GM12878 (cell line): ENCODE measurements at regions not wholly inside any gene's neighbourhood (a gene's known extent, or its start where the extent isn't known, plus 50 kb on each side); places are given as distances from the start of the nearest gene placed in this dataset.

Experiments used
- ATAC-seq: fragments of 200-7000 bp; cut with Tn5 transposase; 3 replicates; pipeline ENCODE4 v1.9.1; 2020; ENCODE audit warnings: mild to moderate bottlenecking, moderate library complexity
- BruUV-seq: library from RNA; stranded (reverse); fragments of 400-500 nt; replicated peaks from 2 replicates; lab custom pipeline; 2021; lab: Mats Ljungman, UMichigan
- CTCF ChIA-PET: fragments of 300-600 bp; sonication (Branson Sonifier 250); formaldehyde crosslinking; extraction: SDS; loops from one replicate; lab custom pipeline; 2021; ENCODE audit warnings: inconsistent platforms; lab: Yijun Ruan, JAX
- POLR2A ChIA-PET: fragments of 350-600 bp; formaldehyde crosslinking; extraction: SDS; loops from one replicate; lab custom pipeline; 2021; ENCODE audit warnings: inconsistent platforms; lab: Charles Lee
- RAD21 ChIA-PET: fragments of 300-600 bp; sonication (Branson Sonifier 250); formaldehyde crosslinking; loops from one replicate; lab custom pipeline; 2023; ENCODE audit warnings: antibody characterized with exemption; ENCODE audit not compliant: unreplicated experiment; lab: Charles Lee
- SMC1A ChIA-PET: fragments of 300-600 bp; sonication (Branson Sonifier 250); formaldehyde crosslinking; loops from one replicate; lab custom pipeline; 2023; ENCODE audit not compliant: unreplicated experiment, uncharacterized antibody; lab: Charles Lee
- DNase-seq: peaks from one replicate; pipeline ENCODE4 v3.0.0-alpha.2; 2011; ENCODE audit warnings: low read depth, low spot score
- FAIRE-seq: peaks from 3 replicates; lab custom pipeline; 2011; peaks lifted over from hg19 to GRCh38; lab: Jason Lieb, UNC
- H2AFZ ChIP-seq: 2 replicates; pipeline ENCODE4 v1.6.0; 2011; ENCODE audit warnings: low read depth, low read length, control low read depth; ENCODE audit not compliant: control insufficient read depth
- H3K27ac ChIP-seq: 2 replicates; pipeline ENCODE4 v1.5.1; 2011; ENCODE audit warnings: control low read depth; ENCODE audit not compliant: control insufficient read depth, insufficient read depth
- H3K27me3 ChIP-seq, 2 experiments: replicated peaks in 1 of 2; 2 replicates each; pipeline versions ENCODE4 v1.6.0 to v1.6.1; 2011; ENCODE audit warnings: low read length in 1 of 2; ENCODE audit not compliant: control insufficient read depth in 2 of 2, insufficient read depth in 2 of 2
- H3K36me3 ChIP-seq, 2 experiments: 2 replicates each; pipeline ENCODE4 v1.5.1; 2011; ENCODE audit warnings: low read length in 1 of 2; ENCODE audit not compliant: control insufficient read depth in 2 of 2, insufficient read depth in 2 of 2
- H3K4me1 ChIP-seq: 2 replicates; pipeline ENCODE4 v1.6.1; 2011; ENCODE audit warnings: mild to moderate bottlenecking, low read length, moderate library complexity, mixed read lengths; ENCODE audit not compliant: control insufficient read depth, insufficient read depth
- H3K4me2 ChIP-seq: 2 replicates; pipeline ENCODE4 v1.6.0; 2011; ENCODE audit warnings: control low read depth; ENCODE audit not compliant: control insufficient read depth, insufficient read depth
- H3K4me3 ChIP-seq: fragments of 200-600 bp; sonication (generic); 2 replicates; pipeline ENCODE4 v1.5.1; 2016
- H3K79me2 ChIP-seq: 2 replicates; pipeline ENCODE4 v1.6.0; 2011; ENCODE audit warnings: low read length; ENCODE audit not compliant: control insufficient read depth, insufficient read depth
- H3K9ac ChIP-seq: 2 replicates; pipeline ENCODE4 v1.8.0; 2011; ENCODE audit warnings: low read length, control low read depth, mixed read lengths; ENCODE audit not compliant: control insufficient read depth, insufficient read depth
- H3K9me3 ChIP-seq: replicated peaks from 3 replicates; pipeline ENCODE4 v1.5.1; 2011; ENCODE audit warnings: mild to moderate bottlenecking, low read length; ENCODE audit not compliant: control insufficient read depth, insufficient read depth
- H4K20me1 ChIP-seq: 2 replicates; pipeline ENCODE4 v1.6.0; 2011; ENCODE audit not compliant: control insufficient read depth, insufficient read depth
- ATF3 ChIP-seq: IDR thresholded peaks from 2 replicates; pipeline ENCODE4 v1.6.1; 2011; ENCODE audit warnings: low read depth, mild to moderate bottlenecking, low read length, moderate library complexity, borderline replicate concordance; ENCODE audit errors: extremely low read depth
- CREM ChIP-seq: IDR thresholded peaks from 2 replicates; pipeline ENCODE4 v1.6.1; 2014; ENCODE audit warnings: antibody characterized with exemption, low read depth
- DPF2 ChIP-seq: fragments of 450-650 bp; IDR thresholded peaks from 2 replicates; pipeline ENCODE4 v1.6.1; 2017; ENCODE audit warnings: mild to moderate bottlenecking
- HDAC2 ChIP-seq: fragments of 200-600 bp; sonication (generic); IDR thresholded peaks from 2 replicates; pipeline ENCODE4 v1.6.1; 2017
- HDAC6 ChIP-seq: fragments of 200-600 bp; sonication (generic); IDR thresholded peaks from one replicate; pipeline ENCODE4 v1.8.0; 2017; ENCODE audit warnings: antibody characterized with exemption; ENCODE audit not compliant: unreplicated experiment
- MAX ChIP-seq: IDR thresholded peaks from 2 replicates; pipeline ENCODE4 v1.6.1; 2012; ENCODE audit warnings: low read depth, low read length, improper control_type of control experiment
- MYC ChIP-seq: IDR thresholded peaks from 2 replicates; pipeline ENCODE4 v1.6.1; 2011; ENCODE audit warnings: mild to moderate bottlenecking, low read length, moderate library complexity, inconsistent platforms; ENCODE audit not compliant: insufficient read depth, insufficient replicate concordance, insufficient read length, severe bottlenecking
- NFXL1 ChIP-seq: fragments of 450-650 bp; IDR thresholded peaks from 2 replicates; pipeline ENCODE4 v1.6.1; 2017; ENCODE audit warnings: antibody characterized with exemption, mild to moderate bottlenecking, borderline replicate concordance
- NR2C1 ChIP-seq: fragments of 450-650 bp; IDR thresholded peaks from 2 replicates; pipeline ENCODE4 v1.6.1; 2017; ENCODE audit warnings: antibody characterized with exemption, mild to moderate bottlenecking, moderate library complexity
- RAD21 ChIP-seq: IDR thresholded peaks from 2 replicates; pipeline ENCODE4 v1.6.1; 2011; ENCODE audit warnings: mild to moderate bottlenecking, low read depth, low read length, moderate library complexity; ENCODE audit not compliant: insufficient read depth
- SMARCA5 ChIP-seq: fragments of 450-650 bp; IDR thresholded peaks from 2 replicates; pipeline ENCODE4 v1.6.1; 2017; ENCODE audit warnings: mild to moderate bottlenecking
- SPI1 ChIP-seq: IDR thresholded peaks from 2 replicates; pipeline ENCODE4 v1.6.1; 2011; ENCODE audit warnings: low read depth, mild to moderate bottlenecking, low read length, moderate library complexity, borderline replicate concordance; ENCODE audit not compliant: insufficient read depth
- whole genome bisulfite sequencing: methylation state at CpG from one replicate; pipeline ENCODE4 v1.1.6; 2016; ENCODE audit warnings: low lambda C conversion rate; ENCODE audit not compliant: insufficient replicate concordance, insufficient coverage; ENCODE audit errors: missing lambda C conversion rate; 5-methylcytosine and 5-hydroxymethylcytosine counted together
- in situ Hi-C: fragments of 300-500 bp; cut with MboI; formaldehyde crosslinking; loops from 9 replicates; pipeline ENCODE4 v1.14.3; 2018; ENCODE audit warnings: mixed read lengths
- intact Hi-C: fragments of 100-400 bp; cut with micrococcal nuclease; formaldehyde crosslinking; loops from one replicate; pipeline ENCODE4 v1.14.2; 2022; ENCODE audit not compliant: unreplicated experiment
- TF ChIP-seq, protein P1 (sequence below): fragments of 450-650 bp; IDR thresholded peaks from 2 replicates; pipeline ENCODE4 v1.6.1; 2017; ENCODE audit warnings: mild to moderate bottlenecking, low read depth, inconsistent platforms; ENCODE audit not compliant: poor library complexity, severe bottlenecking
- TF ChIP-seq, protein P2 (sequence below): fragments of 450-650 bp; formaldehyde crosslinking; IDR thresholded peaks from 2 replicates; pipeline ENCODE4 v1.4.0; 2020; ENCODE audit warnings: mild to moderate bottlenecking, moderate library complexity
- TF ChIP-seq, protein P3 (sequence below): fragments of 450-650 bp; formaldehyde crosslinking; IDR thresholded peaks from 2 replicates; pipeline ENCODE4 v1.5.0; 2022; ENCODE audit warnings: mild to moderate bottlenecking, missing genetic modification characterization

DNA sequence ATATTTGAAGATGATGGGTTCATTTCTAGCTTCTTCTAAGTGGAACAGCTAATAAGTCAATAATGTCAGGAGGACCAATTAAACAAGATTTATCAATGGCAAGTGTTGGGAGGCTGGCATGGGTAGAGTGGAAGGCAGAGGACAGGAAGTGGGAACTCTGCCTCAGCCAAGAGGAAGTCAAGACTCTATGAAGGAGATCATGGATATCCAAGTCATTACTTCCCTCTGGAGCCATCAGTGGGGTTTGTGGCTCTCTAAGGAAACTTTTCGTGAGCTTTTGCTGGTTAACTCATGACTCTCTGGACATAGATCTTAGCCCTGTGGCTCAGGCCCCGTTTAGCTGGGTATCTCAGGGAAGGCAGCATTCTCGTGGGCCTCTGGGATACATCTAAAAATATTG lies 410.4 kb upstream of the ID2 start:
- Histone ChIP-seq H3K9ac (no peak overlapping the region), H3K9me3 (peaks cover 8% of the 10 kb centered on the region; the same call in 2 of the 3 replicates), H2AFZ (no peak overlapping the region), H3K4me1 (no peaks in the 10 kb centered on the region), H3K27ac (no peak overlapping the region), H4K20me1 (no peaks in the 10 kb centered on the region), H3K4me3 (no peak overlapping the region), H3K79me2 (no peaks in the 10 kb centered on the region), H3K27me3 (no peaks in the 10 kb centered on the region), H3K36me3 (no peaks in the 10 kb centered on the region), H3K4me2 (no peak overlapping the region)
- ChIA-PET CTCF (interaction anchor here (0.8 to 1.7 kb wide), 4 partner anchors 10 to 261 kb away, joined by 3 to 5 read pairs (median 4); no protein-coding TSS in a partner anchor), SMC1A (interaction anchor here (1.3 kb wide), 2 partner anchors 9 kb away, joined by 3 read pairs; no protein-coding TSS in a partner anchor), POLR2A (interaction anchor here (0.8 to 1.1 kb wide), 2 partner anchors 9 to 10 kb away, joined by 3 to 5 read pairs; no protein-coding TSS in a partner anchor), RAD21 (no interaction called here)
- intact Hi-C loops: no loop called here
- no TSS peak for BruUV-seq
- ATAC-seq: no peak
- no peak for DNase-seq
- 27% methylated on average over 3 of the region's 3 CpGs for WGBS
- in situ Hi-C loops: no loop called here
- FAIRE-seq: no peak
- TF ChIP-seq ATF3: no peak
- no peak for TF ChIP-seq CREM
- TF ChIP-seq, protein P1, sequence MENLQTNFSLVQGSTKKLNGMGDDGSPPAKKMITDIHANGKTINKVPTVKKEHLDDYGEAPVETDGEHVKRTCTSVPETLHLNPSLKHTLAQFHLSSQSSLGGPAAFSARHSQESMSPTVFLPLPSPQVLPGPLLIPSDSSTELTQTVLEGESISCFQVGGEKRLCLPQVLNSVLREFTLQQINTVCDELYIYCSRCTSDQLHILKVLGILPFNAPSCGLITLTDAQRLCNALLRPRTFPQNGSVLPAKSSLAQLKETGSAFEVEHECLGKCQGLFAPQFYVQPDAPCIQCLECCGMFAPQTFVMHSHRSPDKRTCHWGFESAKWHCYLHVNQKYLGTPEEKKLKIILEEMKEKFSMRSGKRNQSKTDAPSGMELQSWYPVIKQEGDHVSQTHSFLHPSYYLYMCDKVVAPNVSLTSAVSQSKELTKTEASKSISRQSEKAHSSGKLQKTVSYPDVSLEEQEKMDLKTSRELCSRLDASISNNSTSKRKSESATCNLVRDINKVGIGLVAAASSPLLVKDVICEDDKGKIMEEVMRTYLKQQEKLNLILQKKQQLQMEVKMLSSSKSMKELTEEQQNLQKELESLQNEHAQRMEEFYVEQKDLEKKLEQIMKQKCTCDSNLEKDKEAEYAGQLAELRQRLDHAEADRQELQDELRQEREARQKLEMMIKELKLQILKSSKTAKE: no peak
- TF ChIP-seq, protein P2, sequence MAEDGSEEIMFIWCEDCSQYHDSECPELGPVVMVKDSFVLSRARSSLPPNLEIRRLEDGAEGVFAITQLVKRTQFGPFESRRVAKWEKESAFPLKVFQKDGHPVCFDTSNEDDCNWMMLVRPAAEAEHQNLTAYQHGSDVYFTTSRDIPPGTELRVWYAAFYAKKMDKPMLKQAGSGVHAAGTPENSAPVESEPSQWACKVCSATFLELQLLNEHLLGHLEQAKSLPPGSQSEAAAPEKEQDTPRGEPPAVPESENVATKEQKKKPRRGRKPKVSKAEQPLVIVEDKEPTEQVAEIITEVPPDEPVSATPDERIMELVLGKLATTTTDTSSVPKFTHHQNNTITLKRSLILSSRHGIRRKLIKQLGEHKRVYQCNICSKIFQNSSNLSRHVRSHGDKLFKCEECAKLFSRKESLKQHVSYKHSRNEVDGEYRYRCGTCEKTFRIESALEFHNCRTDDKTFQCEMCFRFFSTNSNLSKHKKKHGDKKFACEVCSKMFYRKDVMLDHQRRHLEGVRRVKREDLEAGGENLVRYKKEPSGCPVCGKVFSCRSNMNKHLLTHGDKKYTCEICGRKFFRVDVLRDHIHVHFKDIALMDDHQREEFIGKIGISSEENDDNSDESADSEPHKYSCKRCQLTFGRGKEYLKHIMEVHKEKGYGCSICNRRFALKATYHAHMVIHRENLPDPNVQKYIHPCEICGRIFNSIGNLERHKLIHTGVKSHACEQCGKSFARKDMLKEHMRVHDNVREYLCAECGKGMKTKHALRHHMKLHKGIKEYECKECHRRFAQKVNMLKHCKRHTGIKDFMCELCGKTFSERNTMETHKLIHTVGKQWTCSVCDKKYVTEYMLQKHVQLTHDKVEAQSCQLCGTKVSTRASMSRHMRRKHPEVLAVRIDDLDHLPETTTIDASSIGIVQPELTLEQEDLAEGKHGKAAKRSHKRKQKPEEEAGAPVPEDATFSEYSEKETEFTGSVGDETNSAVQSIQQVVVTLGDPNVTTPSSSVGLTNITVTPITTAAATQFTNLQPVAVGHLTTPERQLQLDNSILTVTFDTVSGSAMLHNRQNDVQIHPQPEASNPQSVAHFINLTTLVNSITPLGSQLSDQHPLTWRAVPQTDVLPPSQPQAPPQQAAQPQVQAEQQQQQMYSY: no peak
- TF ChIP-seq MYC: no peak
- TF ChIP-seq NR2C1: no peak
- no peak for TF ChIP-seq SPI1
- no peak for TF ChIP-seq MAX
- no peak for TF ChIP-seq NFXL1
- TF ChIP-seq RAD21: no peak
- no peak for TF ChIP-seq DPF2
- TF ChIP-seq, protein P3, sequence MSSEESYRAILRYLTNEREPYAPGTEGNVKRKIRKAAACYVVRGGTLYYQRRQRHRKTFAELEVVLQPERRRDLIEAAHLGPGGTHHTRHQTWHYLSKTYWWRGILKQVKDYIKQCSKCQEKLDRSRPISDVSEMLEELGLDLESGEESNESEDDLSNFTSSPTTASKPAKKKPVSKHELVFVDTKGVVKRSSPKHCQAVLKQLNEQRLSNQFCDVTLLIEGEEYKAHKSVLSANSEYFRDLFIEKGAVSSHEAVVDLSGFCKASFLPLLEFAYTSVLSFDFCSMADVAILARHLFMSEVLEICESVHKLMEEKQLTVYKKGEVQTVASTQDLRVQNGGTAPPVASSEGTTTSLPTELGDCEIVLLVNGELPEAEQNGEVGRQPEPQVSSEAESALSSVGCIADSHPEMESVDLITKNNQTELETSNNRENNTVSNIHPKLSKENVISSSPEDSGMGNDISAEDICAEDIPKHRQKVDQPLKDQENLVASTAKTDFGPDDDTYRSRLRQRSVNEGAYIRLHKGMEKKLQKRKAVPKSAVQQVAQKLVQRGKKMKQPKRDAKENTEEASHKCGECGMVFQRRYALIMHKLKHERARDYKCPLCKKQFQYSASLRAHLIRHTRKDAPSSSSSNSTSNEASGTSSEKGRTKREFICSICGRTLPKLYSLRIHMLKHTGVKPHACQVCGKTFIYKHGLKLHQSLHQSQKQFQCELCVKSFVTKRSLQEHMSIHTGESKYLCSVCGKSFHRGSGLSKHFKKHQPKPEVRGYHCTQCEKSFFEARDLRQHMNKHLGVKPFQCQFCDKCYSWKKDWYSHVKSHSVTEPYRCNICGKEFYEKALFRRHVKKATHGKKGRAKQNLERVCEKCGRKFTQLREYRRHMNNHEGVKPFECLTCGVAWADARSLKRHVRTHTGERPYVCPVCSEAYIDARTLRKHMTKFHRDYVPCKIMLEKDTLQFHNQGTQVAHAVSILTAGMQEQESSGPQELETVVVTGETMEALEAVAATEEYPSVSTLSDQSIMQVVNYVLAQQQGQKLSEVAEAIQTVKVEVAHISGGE: no peak
- no peak for TF ChIP-seq HDAC2
- TF ChIP-seq HDAC6: no peak
- no peak for TF ChIP-seq SMARCA5
